ENCODE measurements at regions not wholly inside any gene's neighbourhood (a gene's known extent, or its start where the extent isn't known, plus 50 kb on each side); places are given as distances from the start of the nearest gene placed in this dataset.
"Not testable (repeated sequence)": the region's sequence is repeated elsewhere in the genome, so short reads cannot be mapped to it uniquely, and the experiment has no call there.

DNA sequence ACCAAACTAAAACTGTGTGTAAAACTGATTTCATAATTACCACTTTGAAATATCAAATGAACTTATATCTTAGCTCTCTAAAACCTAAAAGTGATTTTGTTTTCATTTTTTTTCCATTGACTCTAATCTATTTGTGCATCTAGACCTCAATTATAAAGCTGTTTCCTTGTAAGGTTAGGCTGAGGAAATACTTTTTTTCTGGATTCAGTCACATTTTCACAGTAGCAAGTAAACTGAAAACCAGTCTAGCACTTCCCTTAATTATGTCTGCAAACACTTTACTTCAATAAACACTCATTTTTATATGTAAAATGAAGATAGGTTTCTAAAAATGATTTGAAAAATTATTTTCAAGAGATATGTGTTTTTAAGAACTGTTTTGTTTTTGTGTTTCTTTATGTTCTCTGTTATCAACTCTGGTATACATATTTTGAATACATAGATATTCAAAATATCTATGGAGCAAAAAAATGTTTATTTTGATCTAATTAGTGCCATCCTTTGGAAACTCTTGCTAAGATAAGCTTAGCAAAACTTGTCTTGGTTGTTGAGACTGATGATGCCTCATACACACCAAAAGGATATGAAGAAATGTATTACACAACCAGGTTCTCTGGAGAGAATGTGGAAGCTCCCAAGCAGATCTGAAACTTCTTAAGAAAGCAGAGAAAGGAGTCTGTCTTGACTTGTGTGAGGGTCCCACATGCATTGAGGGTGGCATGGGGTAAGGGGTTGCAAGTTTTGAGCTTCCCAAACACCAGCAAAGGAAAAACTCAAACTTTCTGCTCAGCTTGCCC lies 1887.4 kb downstream of the PCDH9 start:
- no peak for DNase-seq

- no peak for DNase-seq
These were observed 1890.9 kb downstream of the PCDH9 start for GRCh38 chr13:65339241-65339640.

DNA sequence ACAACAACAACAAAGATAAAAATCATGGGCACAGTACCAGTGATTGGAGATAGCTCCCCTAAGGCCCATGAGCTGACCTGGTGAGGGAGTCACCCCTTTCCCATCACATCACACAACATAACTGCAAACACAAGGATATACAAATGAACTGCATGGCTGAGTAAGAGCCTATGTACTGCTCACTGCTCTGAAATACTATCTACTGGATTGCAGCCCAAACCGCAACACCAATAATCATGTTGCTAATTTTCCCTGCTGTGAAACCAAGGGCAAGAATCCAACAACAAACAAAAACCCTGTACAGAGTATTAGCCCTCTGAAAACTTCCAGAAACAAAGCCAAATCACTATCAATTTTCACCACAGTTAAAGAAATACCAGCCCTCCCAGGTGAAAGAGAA lies 1893.2 kb downstream of the PCDH9 start:
- DNase-seq: no peak

- no peak for DNase-seq
These were observed 1893.9 kb downstream of the PCDH9 start for GRCh38 chr13:65336087-65336749.

- no peak for DNase-seq
These were observed 1899.4 kb downstream of the PCDH9 start for GRCh38 chr13:65330691-65331090.

DNA sequence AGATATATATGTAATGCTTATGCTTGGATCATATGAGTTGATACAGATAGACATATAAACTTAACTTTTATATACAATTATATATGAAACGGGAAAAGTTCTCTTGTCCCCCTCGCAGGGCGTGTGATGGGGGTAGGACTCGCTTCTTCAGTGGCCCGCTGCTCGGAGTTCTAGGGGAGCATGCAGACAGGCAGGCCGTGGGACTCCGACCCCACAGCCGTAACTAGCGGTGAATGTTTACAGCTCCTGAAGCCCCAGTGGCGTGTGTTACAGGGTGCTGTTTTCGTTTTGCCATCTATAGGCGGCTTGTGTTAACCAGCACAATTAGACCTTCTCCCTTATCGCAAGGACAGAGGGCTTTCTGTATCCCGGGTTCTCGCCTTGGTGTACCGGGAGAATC lies 1899.8 kb downstream of the PCDH9 start:
- DNase-seq: no peak

GRCh38 chr13:65323192-65323591 lies 1906.9 kb downstream of the PCDH9 start:
- not testable (repeated sequence) for DNase-seq

- DNase-seq: not testable (repeated sequence)
These were observed 1908.7 kb downstream of the PCDH9 start for GRCh38 chr13:65321423-65321822.

GRCh38 chr13:65314008-65314407 lies 1916.1 kb downstream of the PCDH9 start:
- no peak for DNase-seq

- DNase-seq: no peak
These were observed 1919.3 kb downstream of the PCDH9 start for GRCh38 chr13:65310663-65311328.

- no peak for DNase-seq
These were observed 1920.2 kb downstream of the PCDH9 start for GRCh38 chr13:65309906-65310305.

DNA sequence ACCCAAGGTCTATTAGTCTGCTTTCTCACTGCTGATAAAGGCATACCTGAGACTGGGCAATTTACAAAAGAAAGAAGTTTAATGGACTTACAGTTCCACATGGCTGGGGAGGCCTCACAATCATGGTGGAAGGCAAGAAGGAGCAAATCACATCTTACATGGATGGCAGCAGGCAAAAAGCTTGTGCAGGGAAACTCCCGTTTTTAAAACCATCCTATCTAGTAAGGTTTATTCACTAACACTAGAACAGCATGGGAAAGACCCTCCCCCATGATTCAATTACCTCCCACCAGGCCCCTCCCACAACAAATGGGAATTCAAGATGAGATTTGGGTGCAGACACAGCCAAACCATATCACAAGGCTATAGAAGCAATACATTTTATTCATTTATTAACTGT lies 1921.4 kb downstream of the PCDH9 start:
- DNase-seq: not testable (repeated sequence)

DNA sequence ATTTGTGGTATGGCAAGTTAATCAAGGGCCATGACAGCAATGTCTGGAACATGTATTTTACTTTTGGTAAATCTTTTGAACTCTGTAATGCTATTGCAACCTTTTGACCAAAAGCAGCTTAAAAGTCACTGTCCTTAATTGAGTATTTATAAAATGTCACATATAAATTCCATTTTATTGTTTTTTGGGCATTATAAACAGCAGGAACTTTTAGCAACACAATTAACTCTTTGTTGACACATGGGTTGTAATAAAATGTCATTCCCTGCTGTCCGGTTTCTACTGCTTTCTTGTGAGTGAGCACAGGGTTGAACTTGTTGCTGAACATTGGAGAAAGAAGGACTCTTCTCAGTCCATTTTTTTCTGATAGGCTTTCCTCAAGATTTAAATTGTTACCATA lies 1923.1 kb downstream of the PCDH9 start:
- no peak for DNase-seq

DNA sequence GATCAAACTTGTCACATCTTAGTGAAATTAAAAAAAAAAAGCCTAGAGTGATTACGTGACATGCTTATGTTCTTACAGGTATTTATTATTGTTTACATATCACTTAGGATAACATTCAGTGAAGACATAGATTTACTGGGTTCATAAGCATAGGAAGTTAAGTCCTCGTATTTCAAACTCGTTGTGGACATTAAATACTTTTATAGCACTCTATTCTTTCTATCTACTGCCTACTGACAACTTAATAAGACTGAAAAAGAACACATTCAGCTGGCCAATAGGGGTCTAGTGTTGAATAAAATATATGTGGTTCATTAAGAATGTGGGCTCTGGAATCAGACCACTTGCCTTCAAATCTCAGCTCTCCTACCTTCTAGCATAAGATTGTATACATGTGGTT lies 1927.4 kb downstream of the PCDH9 start:
- DNase-seq: no peak

DNA sequence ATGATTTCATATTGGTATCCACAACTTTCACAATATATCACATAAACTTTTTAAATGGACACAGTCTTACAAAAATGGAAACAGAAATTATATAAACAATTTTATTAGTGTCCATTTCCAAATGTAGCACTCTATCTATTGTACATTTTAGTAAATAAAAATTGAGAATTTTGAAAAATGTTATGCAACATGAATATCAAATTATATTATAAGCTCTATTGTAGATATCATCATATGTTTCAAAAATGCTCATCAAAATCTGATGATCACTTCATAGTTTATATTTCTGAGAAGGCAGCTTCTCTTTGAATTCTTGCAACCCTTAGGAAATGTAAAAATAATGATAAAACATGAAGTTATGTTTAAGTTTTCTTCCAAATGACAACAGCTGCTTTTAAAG lies 1928.6 kb downstream of the PCDH9 start:
- no peak for DNase-seq

GRCh38 chr13:65300220-65300619 lies 1929.9 kb downstream of the PCDH9 start:
- DNase-seq: no peak

GRCh38 chr13:65293530-65294198 lies 1936.5 kb downstream of the PCDH9 start:
- DNase-seq: no peak

- no peak for DNase-seq
These were observed 1937.6 kb downstream of the PCDH9 start for GRCh38 chr13:65292488-65292901.

- no peak for DNase-seq
These were observed 1942.7 kb downstream of the PCDH9 start for GRCh38 chr13:65287405-65287804.

DNA sequence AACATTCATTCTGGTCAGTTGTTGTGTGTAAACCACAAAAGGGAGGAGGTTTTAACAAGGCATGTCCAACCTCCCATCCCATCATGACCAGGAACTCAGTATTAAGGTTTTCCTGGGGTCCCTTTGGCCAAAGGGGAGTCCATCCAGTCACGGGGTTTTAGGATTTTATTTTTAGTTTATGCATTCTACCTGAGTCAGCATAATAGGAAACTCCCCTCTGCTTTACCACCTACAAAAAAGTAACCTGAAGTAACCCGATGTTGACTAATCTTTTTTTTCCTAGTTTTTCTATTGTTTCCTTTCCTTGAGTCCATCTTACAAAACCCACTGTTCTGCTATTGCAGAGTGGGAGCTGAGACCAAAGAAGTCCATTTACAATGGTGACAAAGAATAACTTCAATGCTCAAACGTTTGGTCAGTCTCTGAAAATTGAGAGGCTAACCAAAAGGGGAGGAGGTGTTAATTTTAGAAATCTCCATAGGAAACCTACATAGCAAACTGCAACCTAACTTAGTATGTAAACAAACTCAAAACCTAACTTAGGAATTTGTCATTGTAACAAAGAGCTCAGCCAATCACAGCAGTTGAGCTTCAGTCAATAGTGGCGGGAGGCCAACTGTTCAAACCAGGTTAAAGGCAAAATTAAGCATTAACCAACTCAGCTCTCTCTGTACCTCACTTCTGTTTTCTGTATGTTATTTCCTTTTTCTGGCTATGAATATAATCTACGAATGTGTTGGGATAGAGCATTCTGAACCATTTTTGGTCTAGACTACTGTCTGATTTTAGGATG lies 1954.1 kb downstream of the PCDH9 start:
- no peak for DNase-seq

- no peak for DNase-seq
These were observed 1955.0 kb downstream of the PCDH9 start for GRCh38 chr13:65275108-65275507.

DNA sequence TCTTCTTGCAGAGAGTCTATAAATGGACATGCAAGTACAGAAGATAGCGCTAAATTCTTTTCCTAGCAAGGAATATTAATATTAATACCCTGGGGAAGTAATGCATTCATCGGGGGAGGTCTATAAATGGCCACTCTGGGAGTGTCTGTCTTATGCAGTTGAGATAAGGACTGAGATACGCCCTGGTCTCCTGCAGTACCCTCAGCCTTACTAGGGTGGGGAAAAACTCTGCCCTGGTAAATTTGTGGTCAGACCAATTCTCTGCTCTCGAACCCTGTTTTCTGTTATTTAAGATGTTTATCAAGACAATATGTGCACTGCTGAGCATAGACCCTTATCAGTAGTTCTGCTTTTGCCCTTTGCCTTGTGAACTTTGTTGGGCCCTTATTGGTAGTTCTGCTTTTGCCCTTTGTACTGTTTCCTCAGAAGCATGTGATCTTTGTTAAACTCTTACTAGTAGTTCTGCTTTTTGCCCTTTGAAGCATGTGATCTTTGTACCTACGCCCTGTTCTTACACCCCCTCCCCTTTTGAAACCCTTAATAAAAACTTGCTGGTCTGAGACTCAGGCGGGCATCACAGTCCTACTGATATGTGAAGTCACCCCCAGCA lies 1956.2 kb downstream of the PCDH9 start:
- not testable (repeated sequence) for DNase-seq

All from activated T-cell treated with anti-CD3 and anti-CD28 coated beads, Interleukin-2, amount 50 U/mL, for 48 hours (primary cell).